GM12878 (cell line): ENCODE measurements at regions not wholly inside any gene's neighbourhood (a gene's known extent, or its start where the extent isn't known, plus 50 kb on each side); places are given as distances from the start of the nearest gene placed in this dataset.

ENCODE experiments used
- ATAC-seq: fragments of 200-7000 bp; cut with Tn5 transposase; 3 replicates; pipeline ENCODE4 v1.9.1; 2020; ENCODE audit warnings: mild to moderate bottlenecking, moderate library complexity
- BruUV-seq: library from RNA; stranded (reverse); fragments of 400-500 nt; replicated peaks from 2 replicates; lab custom pipeline; 2021; lab: Mats Ljungman, UMichigan
- CTCF ChIA-PET: fragments of 300-600 bp; sonication (Branson Sonifier 250); formaldehyde crosslinking; extraction: SDS; loops from one replicate; lab custom pipeline; 2021; ENCODE audit warnings: inconsistent platforms; lab: Yijun Ruan, JAX
- POLR2A ChIA-PET: fragments of 350-600 bp; formaldehyde crosslinking; extraction: SDS; loops from one replicate; lab custom pipeline; 2021; ENCODE audit warnings: inconsistent platforms; lab: Charles Lee
- RAD21 ChIA-PET: fragments of 300-600 bp; sonication (Branson Sonifier 250); formaldehyde crosslinking; loops from one replicate; lab custom pipeline; 2023; ENCODE audit warnings: antibody characterized with exemption; ENCODE audit not compliant: unreplicated experiment; lab: Charles Lee
- SMC1A ChIA-PET: fragments of 300-600 bp; sonication (Branson Sonifier 250); formaldehyde crosslinking; loops from one replicate; lab custom pipeline; 2023; ENCODE audit not compliant: unreplicated experiment, uncharacterized antibody; lab: Charles Lee
- DNase-seq: peaks from one replicate; pipeline ENCODE4 v3.0.0-alpha.2; 2011; ENCODE audit warnings: low read depth, low spot score
- FAIRE-seq: peaks from 3 replicates; lab custom pipeline; 2011; peaks lifted over from hg19 to GRCh38; lab: Jason Lieb, UNC
- H2AFZ ChIP-seq: 2 replicates; pipeline ENCODE4 v1.6.0; 2011; ENCODE audit warnings: low read depth, low read length, control low read depth; ENCODE audit not compliant: control insufficient read depth
- H3K27ac ChIP-seq: 2 replicates; pipeline ENCODE4 v1.5.1; 2011; ENCODE audit warnings: control low read depth; ENCODE audit not compliant: control insufficient read depth, insufficient read depth
- H3K27me3 ChIP-seq, 2 experiments: replicated peaks in 1 of 2; 2 replicates each; pipeline versions ENCODE4 v1.6.0 to v1.6.1; 2011; ENCODE audit warnings: low read length in 1 of 2; ENCODE audit not compliant: control insufficient read depth in 2 of 2, insufficient read depth in 2 of 2
- H3K36me3 ChIP-seq, 2 experiments: 2 replicates each; pipeline ENCODE4 v1.5.1; 2011; ENCODE audit warnings: low read length in 1 of 2; ENCODE audit not compliant: control insufficient read depth in 2 of 2, insufficient read depth in 2 of 2
- H3K4me1 ChIP-seq: 2 replicates; pipeline ENCODE4 v1.6.1; 2011; ENCODE audit warnings: mild to moderate bottlenecking, low read length, moderate library complexity, mixed read lengths; ENCODE audit not compliant: control insufficient read depth, insufficient read depth
- H3K4me2 ChIP-seq: 2 replicates; pipeline ENCODE4 v1.6.0; 2011; ENCODE audit warnings: control low read depth; ENCODE audit not compliant: control insufficient read depth, insufficient read depth
- H3K4me3 ChIP-seq: fragments of 200-600 bp; sonication (generic); 2 replicates; pipeline ENCODE4 v1.5.1; 2016
- H3K79me2 ChIP-seq: 2 replicates; pipeline ENCODE4 v1.6.0; 2011; ENCODE audit warnings: low read length; ENCODE audit not compliant: control insufficient read depth, insufficient read depth
- H3K9ac ChIP-seq: 2 replicates; pipeline ENCODE4 v1.8.0; 2011; ENCODE audit warnings: low read length, control low read depth, mixed read lengths; ENCODE audit not compliant: control insufficient read depth, insufficient read depth
- H3K9me3 ChIP-seq: replicated peaks from 3 replicates; pipeline ENCODE4 v1.5.1; 2011; ENCODE audit warnings: mild to moderate bottlenecking, low read length; ENCODE audit not compliant: control insufficient read depth, insufficient read depth
- H4K20me1 ChIP-seq: 2 replicates; pipeline ENCODE4 v1.6.0; 2011; ENCODE audit not compliant: control insufficient read depth, insufficient read depth
- BRCA1 ChIP-seq: IDR thresholded peaks from 2 replicates; pipeline ENCODE4 v1.6.1; 2011; ENCODE audit warnings: low read depth, low read length, improper control_type of control experiment
- IRF4 ChIP-seq: IDR thresholded peaks from 2 replicates; pipeline ENCODE4 v1.6.1; 2011; ENCODE audit warnings: low read depth, low read length
- RFX5 ChIP-seq: IDR thresholded peaks from 2 replicates; pipeline ENCODE4 v1.6.1; 2011; ENCODE audit warnings: low read depth, low read length, improper control_type of control experiment
- SPI1 ChIP-seq: IDR thresholded peaks from 2 replicates; pipeline ENCODE4 v1.6.1; 2011; ENCODE audit warnings: low read depth, mild to moderate bottlenecking, low read length, moderate library complexity, borderline replicate concordance; ENCODE audit not compliant: insufficient read depth
- WGBS: methylation state at CpG from one replicate; pipeline ENCODE4 v1.1.6; 2016; ENCODE audit warnings: low lambda C conversion rate; ENCODE audit not compliant: insufficient replicate concordance, insufficient coverage; ENCODE audit errors: missing lambda C conversion rate; 5-methylcytosine and 5-hydroxymethylcytosine counted together
- in situ Hi-C: fragments of 300-500 bp; cut with MboI; formaldehyde crosslinking; loops from 9 replicates; pipeline ENCODE4 v1.14.3; 2018; ENCODE audit warnings: mixed read lengths
- intact Hi-C: fragments of 100-400 bp; cut with micrococcal nuclease; formaldehyde crosslinking; loops from one replicate; pipeline ENCODE4 v1.14.2; 2022; ENCODE audit not compliant: unreplicated experiment
- TF ChIP-seq, protein P1 (sequence below): IDR thresholded peaks from 2 replicates; pipeline ENCODE4 v1.6.1; 2012; ENCODE audit warnings: low read depth, low read length, improper control_type of control experiment
- TF ChIP-seq, protein P2 (sequence below): fragments of 450-650 bp; IDR thresholded peaks from 2 replicates; pipeline ENCODE4 v1.6.1; 2016; ENCODE audit warnings: mild to moderate bottlenecking, moderate library complexity, borderline replicate concordance

DNA sequence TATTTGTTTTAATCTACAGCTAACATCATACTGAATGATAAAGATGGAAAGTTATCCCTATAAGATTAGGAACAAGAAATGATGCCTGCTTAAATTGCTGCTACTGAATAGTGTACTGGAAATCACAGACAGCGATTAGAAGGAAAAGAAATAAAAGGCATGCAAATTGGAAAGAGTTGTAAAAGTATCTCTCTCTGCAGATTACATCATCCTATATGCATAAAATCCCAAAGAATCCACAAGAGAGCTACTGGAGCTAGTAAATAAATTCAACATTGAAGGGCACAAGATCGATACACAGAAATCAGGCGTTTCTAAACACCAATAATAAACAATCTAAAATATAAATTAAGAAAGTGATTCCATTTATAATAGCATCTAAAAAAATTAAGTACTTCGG is 75.3 kb upstream of the SIMC1 start:
- BruUV-seq = no TSS peak
- no peak for TF ChIP-seq RFX5
- TF ChIP-seq, protein P1, sequence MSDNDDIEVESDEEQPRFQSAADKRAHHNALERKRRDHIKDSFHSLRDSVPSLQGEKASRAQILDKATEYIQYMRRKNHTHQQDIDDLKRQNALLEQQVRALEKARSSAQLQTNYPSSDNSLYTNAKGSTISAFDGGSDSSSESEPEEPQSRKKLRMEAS = no peak
- no peak for TF ChIP-seq IRF4
- TF ChIP-seq, protein P2, sequence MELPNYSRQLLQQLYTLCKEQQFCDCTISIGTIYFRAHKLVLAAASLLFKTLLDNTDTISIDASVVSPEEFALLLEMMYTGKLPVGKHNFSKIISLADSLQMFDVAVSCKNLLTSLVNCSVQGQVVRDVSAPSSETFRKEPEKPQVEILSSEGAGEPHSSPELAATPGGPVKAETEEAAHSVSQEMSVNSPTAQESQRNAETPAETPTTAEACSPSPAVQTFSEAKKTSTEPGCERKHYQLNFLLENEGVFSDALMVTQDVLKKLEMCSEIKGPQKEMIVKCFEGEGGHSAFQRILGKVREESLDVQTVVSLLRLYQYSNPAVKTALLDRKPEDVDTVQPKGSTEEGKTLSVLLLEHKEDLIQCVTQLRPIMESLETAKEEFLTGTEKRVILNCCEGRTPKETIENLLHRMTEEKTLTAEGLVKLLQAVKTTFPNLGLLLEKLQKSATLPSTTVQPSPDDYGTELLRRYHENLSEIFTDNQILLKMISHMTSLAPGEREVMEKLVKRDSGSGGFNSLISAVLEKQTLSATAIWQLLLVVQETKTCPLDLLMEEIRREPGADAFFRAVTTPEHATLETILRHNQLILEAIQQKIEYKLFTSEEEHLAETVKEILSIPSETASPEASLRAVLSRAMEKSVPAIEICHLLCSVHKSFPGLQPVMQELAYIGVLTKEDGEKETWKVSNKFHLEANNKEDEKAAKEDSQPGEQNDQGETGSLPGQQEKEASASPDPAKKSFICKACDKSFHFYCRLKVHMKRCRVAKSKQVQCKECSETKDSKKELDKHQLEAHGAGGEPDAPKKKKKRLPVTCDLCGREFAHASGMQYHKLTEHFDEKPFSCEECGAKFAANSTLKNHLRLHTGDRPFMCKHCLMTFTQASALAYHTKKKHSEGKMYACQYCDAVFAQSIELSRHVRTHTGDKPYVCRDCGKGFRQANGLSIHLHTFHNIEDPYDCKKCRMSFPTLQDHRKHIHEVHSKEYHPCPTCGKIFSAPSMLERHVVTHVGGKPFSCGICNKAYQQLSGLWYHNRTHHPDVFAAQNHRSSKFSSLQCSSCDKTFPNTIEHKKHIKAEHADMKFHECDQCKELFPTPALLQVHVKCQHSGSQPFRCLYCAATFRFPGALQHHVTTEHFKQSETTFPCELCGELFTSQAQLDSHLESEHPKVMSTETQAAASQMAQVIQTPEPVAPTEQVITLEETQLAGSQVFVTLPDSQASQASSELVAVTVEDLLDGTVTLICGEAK = no peak
- no peak for TF ChIP-seq SPI1
- no peak for TF ChIP-seq BRCA1
- TF ChIP-seq, all 136 proteins: peak for 0
- ATAC-seq (no peak), DNase-seq (no peak), FAIRE-seq (no peak)
- H3K36me3 ChIP-seq = no peaks in the 10 kb centered on the region
- RAD21 ChIA-PET = no interaction called here
- no peaks in the 10 kb centered on the region for H3K9me3 ChIP-seq
- no peaks in the 10 kb centered on the region for H3K4me1 ChIP-seq
- no peak overlapping the region for H2AFZ ChIP-seq
- CTCF ChIA-PET = no interaction called here
- peaks cover 0 to 2% of the 10 kb centered on the region in 2 experiments; a peak in 3 of 4 replicates for H3K27me3 ChIP-seq
- no peaks in the 10 kb centered on the region for H4K20me1 ChIP-seq
- no peaks in the 10 kb centered on the region for H3K79me2 ChIP-seq
- POLR2A ChIA-PET = no interaction called here
- WGBS = 31% methylated on average over 4 of the region's 4 CpGs
- intact Hi-C loops (no loop called here), in situ Hi-C loops (no loop called here)
- no peak overlapping the region for H3K4me3 ChIP-seq
- H3K4me2 ChIP-seq = no peak overlapping the region
- H3K27ac ChIP-seq = no peak overlapping the region
- SMC1A ChIA-PET = no interaction called here
- H3K9ac ChIP-seq = no peak overlapping the region
